IPS-11a (cell line): ENCODE measurements at regions not wholly inside any gene's neighbourhood (a gene's known extent, or its start where the extent isn't known, plus 50 kb on each side); places are given as distances from the start of the nearest gene placed in this dataset.

Experiments used
- H3K4me3 ChIP-seq: one replicate; pipeline ENCODE4 v1.5.1; 2013; ENCODE audit warnings: low read depth, low read length, control low read depth

- H3K4me3 ChIP-seq, result no peak overlapping the region
Measured at GRCh38 chrX:9087271-9088040, 53.5 kb upstream of the FAM9B start.

- H3K4me3 ChIP-seq, result no peak overlapping the region
Measured at GRCh38 chrX:9088896-9089295, 55.0 kb upstream of the FAM9B start.

- H3K4me3 ChIP-seq, result no peak overlapping the region
Measured at GRCh38 chrX:9090766-9091165, 56.8 kb upstream of the FAM9B start.

GRCh38 chrX:9091258-9091657, 57.3 kb upstream of the FAM9B start:
- H3K4me3 ChIP-seq, result no peak overlapping the region

GRCh38 chrX:9102956-9103355, 69.0 kb upstream of the FAM9B start:
- no peak overlapping the region for H3K4me3 ChIP-seq

GRCh38 chrX:9108054-9108453, 74.1 kb upstream of the FAM9B start:
- no peak overlapping the region for H3K4me3 ChIP-seq

- H3K4me3 ChIP-seq, result no peak overlapping the region
Measured at GRCh38 chrX:9110808-9111207, 76.9 kb upstream of the FAM9B start.

GRCh38 chrX:9114245-9114644, 80.3 kb upstream of the FAM9B start:
- H3K4me3 ChIP-seq, result no peak overlapping the region

- H3K4me3 ChIP-seq, result no peak overlapping the region
Measured at GRCh38 chrX:9117851-9118250, 83.9 kb upstream of the FAM9B start.

- no peak overlapping the region for H3K4me3 ChIP-seq
Measured at GRCh38 chrX:9122519-9123245, 88.8 kb upstream of the FAM9B start.

- H3K4me3 ChIP-seq, result no peak overlapping the region
Measured at GRCh38 chrX:9127986-9128385, 94.1 kb upstream of the FAM9B start.

GRCh38 chrX:9130031-9130430, 96.1 kb upstream of the FAM9B start:
- no peak overlapping the region for H3K4me3 ChIP-seq

- H3K4me3 ChIP-seq, result no peak overlapping the region
Measured at GRCh38 chrX:9131066-9131465, 97.1 kb upstream of the FAM9B start.

GRCh38 chrX:9132036-9132638, 98.2 kb upstream of the FAM9B start:
- no peak overlapping the region for H3K4me3 ChIP-seq

GRCh38 chrX:9133426-9133825, 99.5 kb upstream of the FAM9B start:
- H3K4me3 ChIP-seq, result no peak overlapping the region

GRCh38 chrX:9134366-9134765, 100.4 kb upstream of the FAM9B start:
- no peak overlapping the region for H3K4me3 ChIP-seq

- H3K4me3 ChIP-seq, result no peak overlapping the region
Measured at GRCh38 chrX:9135901-9136510, 102.1 kb upstream of the FAM9B start.

GRCh38 chrX:9137152-9137551, 103.2 kb upstream of the FAM9B start:
- no peak overlapping the region for H3K4me3 ChIP-seq

GRCh38 chrX:9141496-9141895, 107.6 kb upstream of the FAM9B start:
- no peak overlapping the region for H3K4me3 ChIP-seq

GRCh38 chrX:9144701-9145241, 110.8 kb upstream of the FAM9B start:
- no peak overlapping the region for H3K4me3 ChIP-seq

GRCh38 chrX:9146657-9147056, 112.7 kb upstream of the FAM9B start:
- no peak overlapping the region for H3K4me3 ChIP-seq
